ENCODE measurements at regions not wholly inside any gene's neighbourhood (a gene's known extent, or its start where the extent isn't known, plus 50 kb on each side); places are given as distances from the start of the nearest gene placed in this dataset.

- POLR2A ChIA-PET: no interaction called here
- no peak overlapping the region for H3K4me2 ChIP-seq
- no peak for DNase-seq
- no peak overlapping the region for H2AFZ ChIP-seq (ENCODE audit: low read depth)
- H3K9ac ChIP-seq: no peak overlapping the region
- no peaks in the 10 kb centered on the region for H3K27me3 ChIP-seq (ENCODE audit: insufficient read depth)
- no peaks in the 10 kb centered on the region for H3F3A ChIP-seq (replicated peaks; ENCODE audit: insufficient read depth)
- no peak overlapping the region for H3K27ac ChIP-seq (ENCODE audit: low read depth in 2 of 2, low read length in 1 of 2)
- no peaks in the 10 kb centered on the region for H3K36me3 ChIP-seq (replicated peaks in 1 of 2; ENCODE audit: control insufficient read depth in 1 of 2, insufficient read depth in 2 of 2, low read length in 1 of 2)
- no peak overlapping the region for H3K4me3 ChIP-seq (ENCODE audit: low read depth in 2 of 2, low read length in 1 of 2)
- H4K20me1 ChIP-seq (ENCODE audit: insufficient read depth): no peaks in the 10 kb centered on the region
- H3K9me2 ChIP-seq: no peaks in the 10 kb centered on the region
- CTCF ChIA-PET: no interaction called here
- 44% methylated on average over 3 of the region's 3 CpGs for WGBS (ENCODE audit: low lambda C conversion rate)
- no peaks in the 10 kb centered on the region for H3K79me2 ChIP-seq (ENCODE audit: insufficient read depth)
- H3K9me3 ChIP-seq: no peaks in the 10 kb centered on the region
- no peak for TF ChIP-seq TCF12 (IDR thresholded peaks at IDR 0.05)
- no peak for TF ChIP-seq CTCF (IDR thresholded peaks at IDR 0.05)
- no peak for TF ChIP-seq TEAD4 (IDR thresholded peaks at IDR 0.05; ENCODE audit: borderline replicate concordance, insufficient read depth)
- TF ChIP-seq EP300 (IDR thresholded peaks at IDR 0.05; ENCODE audit: borderline replicate concordance in 1 of 2, low read depth in 1 of 2, low read length in 1 of 2): no peak
- no peak for TF ChIP-seq MEF2A (IDR thresholded peaks at IDR 0.05; ENCODE audit: borderline replicate concordance, low read depth)
- no peak for TF ChIP-seq RXRA (IDR thresholded peaks at IDR 0.05; ENCODE audit: borderline replicate concordance, low read depth)
- TF ChIP-seq SMC3 (IDR thresholded peaks at IDR 0.05; ENCODE audit: low read depth, low read length): no peak
- TF ChIP-seq CHD2 (IDR thresholded peaks at IDR 0.05; ENCODE audit: low read length, partially characterized antibody): no peak
- TF ChIP-seq SIN3A (IDR thresholded peaks at IDR 0.05; ENCODE audit: borderline replicate concordance, low read depth, low read length): no peak
- TF ChIP-seq USF1 (IDR thresholded peaks at IDR 0.05; ENCODE audit: borderline replicate concordance, low read depth): no peak
- TF ChIP-seq RAD21 (IDR thresholded peaks at IDR 0.05; ENCODE audit: low read length): no peak
- no peak for TF ChIP-seq EZH2phosphoT487 (IDR thresholded peaks at IDR 0.05; ENCODE audit: borderline replicate concordance, low read depth)
- no peak for TF ChIP-seq IRF3 (IDR thresholded peaks at IDR 0.05; ENCODE audit: low read depth, low read length)
- TF ChIP-seq MXI1 (IDR thresholded peaks at IDR 0.05; ENCODE audit: low read depth, low read length): no peak
- no peak for TF ChIP-seq ZBTB33 (IDR thresholded peaks at IDR 0.05; ENCODE audit: borderline replicate concordance, low read depth)
- no peak for TF ChIP-seq GATA2 (CRISPR knock-in tag; IDR thresholded peaks at IDR 0.05)
- TF ChIP-seq GABPA (IDR thresholded peaks at IDR 0.05; ENCODE audit: low read depth): no peak
- no peaks in the 10 kb centered on the region for H3K4me1 ChIP-seq (ENCODE audit: control insufficient read depth in 1 of 2, insufficient read depth in 2 of 2, low read depth in 1 of 2, low read length in 1 of 2)
Observed at GRCh38 chr14:48900565-48900964, 685.6 kb downstream of the RPS29 start.

Data from SK-N-SH (cell line).